CD4-positive, alpha-beta T cell treated with Interferon gamma for 1 hour (primary cell): ENCODE measurements at regions not wholly inside any gene's neighbourhood (a gene's known extent, or its start where the extent isn't known, plus 50 kb on each side); places are given as distances from the start of the nearest gene placed in this dataset.
A peak's percentile ranks its signal among the peaks of the same experiment; 100 is the strongest.

ENCODE experiments used
- DNase-seq: peaks from one replicate; pipeline ENCODE4 v3.0.0-alpha.2; 2020

DNA sequence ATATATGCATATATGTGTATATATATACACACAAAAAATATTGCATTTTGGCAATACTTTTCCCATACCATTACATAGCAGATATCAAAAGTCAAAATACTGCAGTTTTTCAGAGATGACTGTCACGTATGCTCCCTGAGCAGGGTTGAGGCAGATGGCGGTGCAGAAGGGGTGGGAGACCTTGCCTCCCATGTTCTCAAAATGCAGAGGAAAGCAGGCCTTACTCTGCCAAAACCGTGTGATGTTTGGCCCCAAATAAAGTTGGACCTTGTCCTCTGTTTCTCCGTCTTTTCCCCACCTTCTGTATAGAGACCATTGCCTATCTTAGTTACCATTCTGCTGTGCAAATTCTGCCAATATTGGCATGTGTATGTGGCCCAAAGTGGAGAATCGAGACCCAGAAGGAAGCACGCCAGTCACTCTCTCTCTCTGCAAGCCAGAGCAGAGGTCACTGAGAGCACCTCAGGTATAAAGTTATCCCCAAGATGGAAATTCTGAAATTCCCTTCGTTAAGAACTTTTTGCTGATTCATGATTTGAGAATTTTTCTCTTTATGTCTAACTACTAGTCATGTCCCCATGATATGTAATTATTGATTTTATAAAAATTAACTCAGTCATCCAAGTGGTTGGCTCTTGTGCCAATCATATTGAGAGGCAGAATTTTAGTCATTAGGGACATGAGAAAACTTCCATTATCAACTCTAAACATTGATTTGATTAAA, 898.8 kb downstream of the EPHA4 start:
- no peak for DNase-seq

GRCh38 chr2:220674033-220674432, 898.1 kb downstream of the EPHA4 start:
- no peak for DNase-seq

DNA sequence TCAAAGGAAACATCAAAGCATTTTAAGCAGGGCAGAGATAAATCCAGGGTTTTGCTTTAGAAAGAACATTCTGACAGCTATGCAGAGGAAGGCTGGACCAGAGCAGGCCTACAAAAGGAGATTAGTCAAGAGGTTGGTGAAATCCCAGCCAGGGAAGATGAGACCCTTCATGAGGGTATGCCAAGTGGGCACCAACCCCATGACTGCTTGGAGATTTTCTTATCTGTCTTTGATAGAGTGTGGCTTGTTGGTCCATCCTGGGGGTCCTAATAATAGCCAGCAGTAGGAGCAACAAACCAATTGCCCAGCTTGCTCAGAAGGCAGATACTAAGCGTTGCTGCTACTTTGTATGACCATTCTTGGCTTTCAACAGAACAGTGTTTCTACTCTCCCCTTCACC, 895.4 kb downstream of the EPHA4 start:
- DNase-seq: no peak

- no peak for DNase-seq
Measured at GRCh38 chr2:220678943-220679342, 893.2 kb downstream of the EPHA4 start.

DNA sequence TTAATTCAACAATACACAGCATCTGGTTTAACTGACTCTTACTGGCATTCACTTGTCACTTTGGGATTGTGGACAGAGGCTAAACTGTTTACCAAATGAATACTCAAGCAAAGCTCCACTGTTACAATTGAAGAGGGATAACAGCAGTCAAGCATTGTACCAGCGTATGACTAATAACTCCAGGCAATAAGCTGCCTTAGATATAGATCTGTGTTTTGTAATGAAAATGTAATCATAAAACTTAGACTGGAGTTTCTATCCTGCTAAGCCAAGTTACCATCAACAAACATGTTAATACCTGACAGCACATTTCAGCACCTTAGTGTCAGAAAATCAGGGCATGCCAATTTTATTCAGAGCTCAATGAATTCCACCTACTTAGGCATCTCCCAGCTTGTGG, 889.5 kb downstream of the EPHA4 start:
- no peak for DNase-seq

DNA sequence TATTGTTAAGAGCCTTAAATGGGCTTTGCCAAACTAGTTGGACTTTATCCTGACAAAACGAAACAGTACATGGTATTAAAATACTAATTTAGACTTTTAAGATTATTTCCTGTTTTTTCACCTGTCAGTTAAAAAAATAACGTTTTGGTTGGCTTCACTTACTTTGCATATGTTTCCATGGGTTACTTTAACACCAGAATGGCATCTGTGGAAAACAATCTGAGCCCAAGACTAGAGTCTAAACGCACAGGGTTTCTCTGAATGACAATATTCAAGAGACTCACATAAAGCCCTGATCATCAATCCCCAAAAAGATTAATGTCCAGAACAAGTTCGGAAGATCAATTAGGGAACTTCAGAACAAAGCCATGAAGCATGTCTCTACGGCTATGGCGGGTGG, 888.0 kb downstream of the EPHA4 start:
- no peak for DNase-seq

GRCh38 chr2:220687231-220687843, 884.8 kb downstream of the EPHA4 start:
- DNase-seq: peak; percentile 28

GRCh38 chr2:220695397-220696279, 876.5 kb downstream of the EPHA4 start:
- no peak for DNase-seq

GRCh38 chr2:220696280-220696669, 875.8 kb downstream of the EPHA4 start:
- no peak for DNase-seq

- no peak for DNase-seq
Measured at GRCh38 chr2:220697011-220697410, 875.1 kb downstream of the EPHA4 start.

DNA sequence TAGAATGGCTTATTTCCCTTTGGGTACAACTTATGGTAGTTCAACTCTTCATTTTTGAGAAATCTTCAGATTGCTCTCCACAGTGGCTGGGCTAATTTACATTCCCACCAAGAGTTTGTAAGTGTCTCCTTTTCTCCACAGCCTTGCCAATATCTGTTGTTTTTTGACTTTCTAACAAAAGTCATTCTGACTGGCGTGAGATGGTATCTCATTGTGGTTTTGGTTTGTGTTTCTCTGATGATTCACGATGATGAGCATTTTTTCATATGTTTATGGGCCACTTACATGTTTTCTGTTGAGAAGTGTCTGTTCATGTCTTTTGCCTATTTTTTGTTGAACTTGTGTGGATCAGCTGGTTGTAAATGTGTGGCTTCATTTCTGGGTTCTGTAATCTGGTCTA, 871.0 kb downstream of the EPHA4 start:
- no peak for DNase-seq

DNA sequence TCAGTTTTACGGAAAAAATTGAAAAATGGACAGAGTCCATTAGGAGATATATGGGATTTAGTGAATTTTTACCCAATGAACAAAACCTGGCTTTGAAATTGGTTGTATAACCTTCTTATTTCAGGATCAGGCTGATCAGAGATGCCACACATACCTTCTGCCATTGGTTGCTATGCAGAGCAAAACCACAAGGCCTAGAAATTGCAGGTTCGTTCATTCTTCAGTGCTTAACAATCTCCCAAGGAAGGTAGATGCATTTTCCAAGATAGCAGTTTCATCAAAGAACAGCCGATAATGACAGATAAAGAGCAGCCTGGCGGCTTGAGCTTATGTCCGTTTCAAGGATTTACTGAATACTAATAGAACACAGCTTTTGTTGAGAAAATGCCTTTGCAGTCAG, 868.8 kb downstream of the EPHA4 start:
- no peak for DNase-seq

DNA sequence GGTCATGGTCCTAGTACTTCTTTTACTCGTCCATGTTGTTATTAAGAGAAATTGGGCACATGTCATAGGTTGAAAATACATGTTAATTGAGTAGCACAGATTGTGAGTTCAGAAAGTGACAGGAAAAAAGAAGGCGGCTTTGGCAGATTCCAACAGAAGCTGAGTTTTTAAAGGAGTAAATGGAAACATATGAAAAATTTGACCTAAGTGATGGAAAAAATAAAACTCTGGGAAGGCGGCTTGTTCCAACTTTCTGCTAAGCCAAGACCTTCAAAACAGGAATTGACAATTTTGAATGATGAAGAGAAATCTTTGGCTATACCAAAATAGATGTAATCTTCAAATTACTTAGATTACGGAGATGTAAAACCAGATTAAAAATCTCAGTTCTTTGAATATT, 868.0 kb downstream of the EPHA4 start:
- no peak for DNase-seq

DNA sequence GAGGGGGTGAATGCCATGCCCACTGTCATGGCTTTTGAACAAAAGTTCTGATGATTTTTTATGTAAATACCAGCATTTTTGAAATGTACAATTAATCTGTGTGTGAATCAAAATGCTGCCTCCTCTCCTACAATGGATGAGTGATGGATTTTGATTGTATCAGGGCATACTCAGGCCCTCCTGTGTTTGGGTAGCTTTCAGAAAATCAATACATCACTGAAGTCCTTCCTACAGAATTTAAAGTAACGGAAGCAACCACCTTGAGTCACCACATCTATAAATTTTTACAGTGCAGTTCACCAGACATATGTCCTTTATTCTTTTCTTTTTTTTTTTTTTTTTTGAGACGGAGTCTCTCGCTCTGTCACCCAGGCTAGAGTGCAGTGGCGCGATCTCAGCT, 867.3 kb downstream of the EPHA4 start:
- DNase-seq: no peak

- DNase-seq: no peak
Measured at GRCh38 chr2:220705678-220706077, 866.4 kb downstream of the EPHA4 start.

DNA sequence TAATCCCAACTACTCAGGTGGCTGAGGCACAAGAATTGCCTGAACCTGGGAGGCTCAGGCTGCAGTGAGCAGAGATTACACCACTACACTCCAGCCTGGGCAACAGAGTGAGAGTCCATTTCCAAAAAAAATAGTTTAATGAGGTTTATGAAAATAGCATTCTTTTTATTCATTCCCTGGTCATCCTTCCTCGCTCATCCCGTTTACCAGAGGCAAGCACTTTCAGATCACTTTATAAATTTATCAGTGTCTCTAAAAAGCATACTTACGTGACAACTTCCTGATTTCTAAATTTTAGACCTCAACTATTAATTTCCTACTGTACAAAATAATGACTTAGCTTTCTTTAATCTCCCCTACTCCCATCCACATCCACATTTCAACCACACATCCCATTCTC, 864.8 kb downstream of the EPHA4 start:
- DNase-seq: no peak

- no peak for DNase-seq
Measured at GRCh38 chr2:220708366-220708765, 863.7 kb downstream of the EPHA4 start.

GRCh38 chr2:220717283-220717682, 854.8 kb downstream of the EPHA4 start:
- DNase-seq: no peak

DNA sequence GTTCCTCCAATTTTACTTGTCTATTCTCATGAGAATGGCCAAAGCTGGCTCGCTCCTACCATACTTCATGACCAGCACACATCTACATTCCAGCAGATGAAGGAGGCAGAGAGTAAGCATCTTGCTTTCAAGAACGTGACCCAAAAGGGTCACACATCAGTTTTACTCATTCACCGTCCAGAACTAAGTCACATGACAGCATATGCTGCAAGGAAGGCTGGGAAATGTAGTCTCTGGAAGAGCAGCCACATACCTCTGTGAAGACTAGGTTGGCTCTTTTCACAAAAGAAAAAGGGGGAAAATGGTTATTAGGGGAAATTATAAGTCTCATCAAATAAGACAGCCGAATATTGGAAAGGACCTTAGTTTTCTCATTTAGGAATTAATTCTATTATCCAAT, 835.3 kb downstream of the EPHA4 start:
- no peak for DNase-seq

- DNase-seq: no peak
Measured at GRCh38 chr2:220743203-220743602, 828.9 kb downstream of the EPHA4 start.

GRCh38 chr2:220744861-220745260, 827.2 kb downstream of the EPHA4 start:
- no peak for DNase-seq

DNA sequence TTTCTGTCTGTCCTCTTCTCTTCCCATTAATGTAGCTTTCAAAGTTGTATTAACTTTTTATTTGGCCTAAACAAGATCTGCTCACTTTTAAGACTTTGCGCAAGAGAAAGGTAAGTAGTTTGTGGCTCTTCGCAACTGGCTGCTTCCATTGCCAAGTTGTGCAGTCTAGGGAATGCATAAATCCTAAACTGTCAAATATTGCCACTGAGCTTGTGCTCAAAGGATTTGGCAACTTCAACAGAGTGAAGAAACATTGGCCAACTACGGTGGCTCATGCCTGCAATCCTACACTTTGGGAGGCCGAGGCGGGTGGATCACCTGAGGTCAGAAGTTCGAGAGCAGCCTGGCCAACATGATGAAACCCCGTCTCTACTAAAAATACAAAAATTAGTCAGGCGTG, 826.4 kb downstream of the EPHA4 start:
- no peak for DNase-seq

- no peak for DNase-seq
Measured at GRCh38 chr2:220747736-220748135, 824.4 kb downstream of the EPHA4 start.

DNA sequence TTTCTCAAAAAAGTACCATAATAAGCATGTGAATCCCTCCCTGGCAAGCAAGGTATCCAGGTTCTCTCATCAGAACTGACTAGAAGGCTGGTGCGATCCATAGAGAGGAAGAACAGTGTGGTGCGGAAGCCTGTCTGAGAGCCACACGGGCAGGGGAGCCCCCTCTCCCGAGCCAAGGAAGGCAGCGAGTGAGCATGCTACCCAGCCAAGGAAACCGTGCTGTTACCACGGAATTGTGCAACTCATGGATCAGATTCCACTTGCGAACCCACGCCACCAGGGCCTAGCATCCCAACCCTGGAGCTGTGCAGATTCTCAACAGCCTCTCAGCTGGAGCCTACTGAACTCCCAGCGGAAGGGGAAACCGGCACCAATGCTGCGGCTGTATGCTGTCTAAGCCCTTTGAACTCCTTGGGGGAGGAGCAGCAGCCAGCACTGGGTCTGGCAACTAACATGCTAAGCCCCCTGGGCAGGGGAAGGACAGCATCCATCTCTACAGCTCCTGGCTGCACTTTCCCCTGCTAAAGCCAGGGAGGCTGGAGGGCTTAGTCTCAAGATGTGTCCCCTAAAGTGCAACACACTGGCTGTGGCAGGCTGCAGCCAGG, 823.1 kb downstream of the EPHA4 start:
- DNase-seq: no peak
